SH-SY5Y (cell line): ENCODE measurements at regions not wholly inside any gene's neighbourhood (a gene's known extent, or its start where the extent isn't known, plus 50 kb on each side); places are given as distances from the start of the nearest gene placed in this dataset.

ENCODE experiments used
- GATA2 ChIP-seq: IDR thresholded peaks from 2 replicates; pipeline ENCODE4 v1.6.1; 2011; ENCODE audit warnings: mild to moderate bottlenecking, low read depth, low read length
- GATA3 ChIP-seq: IDR thresholded peaks from 2 replicates; pipeline ENCODE4 v1.6.1; 2011; ENCODE audit warnings: low read depth, mild to moderate bottlenecking, low read length, moderate library complexity

DNA sequence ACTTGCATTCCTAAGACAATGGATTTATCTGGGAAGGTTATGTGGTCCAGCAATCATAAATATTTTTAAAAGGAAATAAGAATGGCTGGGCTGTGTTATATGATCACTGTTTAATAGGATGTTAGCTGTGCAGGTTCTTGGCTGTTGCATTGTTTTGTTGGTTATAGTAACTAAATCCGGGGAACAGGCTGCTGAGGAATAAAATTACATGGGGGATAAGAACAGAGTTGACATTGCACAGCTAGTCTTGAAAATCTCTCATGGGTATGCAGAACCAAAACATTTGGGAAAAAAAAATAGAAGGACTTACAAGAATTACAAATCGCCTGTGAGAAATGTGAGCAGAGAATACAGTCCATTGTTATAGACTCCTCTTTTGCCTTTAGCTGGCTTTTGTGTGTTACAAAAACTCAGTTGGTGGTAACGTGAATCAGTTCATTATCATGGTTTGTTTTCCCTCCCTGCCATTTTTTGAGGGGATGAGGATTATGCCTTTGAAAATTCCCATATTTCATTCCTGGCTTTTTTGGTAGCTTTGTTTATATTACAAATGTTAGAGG, 375.3 kb upstream of the DAB2 start:
- TF ChIP-seq GATA3 (no peak), GATA2 (no peak)
